ENCODE measurements at regions not wholly inside any gene's neighbourhood (a gene's known extent, or its start where the extent isn't known, plus 50 kb on each side); places are given as distances from the start of the nearest gene placed in this dataset.
A peak's percentile ranks its signal among the peaks of the same experiment; 100 is the strongest.

DNA sequence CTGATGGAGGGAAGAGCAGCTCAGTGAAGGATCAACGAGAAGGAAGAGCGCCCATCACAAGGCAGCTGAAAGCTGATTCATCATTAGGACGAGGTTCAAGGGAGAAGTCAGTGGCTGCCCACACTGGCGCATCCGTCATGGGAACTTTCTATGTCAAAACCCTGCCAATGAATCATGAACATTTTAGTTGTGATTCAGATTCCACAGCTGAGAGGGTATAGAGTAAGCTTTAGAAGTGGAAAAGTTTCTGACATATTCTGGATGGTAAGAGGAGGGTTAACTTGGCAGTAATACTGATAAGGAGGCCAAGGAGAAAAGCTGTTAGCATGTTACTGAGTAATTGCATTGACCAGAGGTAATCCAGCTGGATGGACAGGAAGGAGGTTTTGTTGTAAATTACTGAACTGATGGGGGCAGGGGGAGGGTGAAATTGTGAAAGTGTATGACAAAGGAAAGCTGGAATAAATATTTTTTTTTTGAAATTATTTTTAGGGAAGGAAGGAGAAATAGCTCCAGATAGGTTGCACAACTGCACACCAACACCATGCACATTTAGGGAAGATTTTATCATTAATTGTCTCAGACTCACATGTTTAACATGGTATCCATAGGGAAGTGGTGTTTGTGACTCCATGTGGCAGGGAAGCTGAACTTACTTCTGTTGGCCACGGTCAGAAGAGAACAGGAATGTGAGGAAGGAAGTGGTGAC, 78.3 kb upstream of the NRP1 start:
- DNase-seq (ENCODE audit: low read depth) = peak; percentile 94
- TF ChIP-seq, protein P1, sequence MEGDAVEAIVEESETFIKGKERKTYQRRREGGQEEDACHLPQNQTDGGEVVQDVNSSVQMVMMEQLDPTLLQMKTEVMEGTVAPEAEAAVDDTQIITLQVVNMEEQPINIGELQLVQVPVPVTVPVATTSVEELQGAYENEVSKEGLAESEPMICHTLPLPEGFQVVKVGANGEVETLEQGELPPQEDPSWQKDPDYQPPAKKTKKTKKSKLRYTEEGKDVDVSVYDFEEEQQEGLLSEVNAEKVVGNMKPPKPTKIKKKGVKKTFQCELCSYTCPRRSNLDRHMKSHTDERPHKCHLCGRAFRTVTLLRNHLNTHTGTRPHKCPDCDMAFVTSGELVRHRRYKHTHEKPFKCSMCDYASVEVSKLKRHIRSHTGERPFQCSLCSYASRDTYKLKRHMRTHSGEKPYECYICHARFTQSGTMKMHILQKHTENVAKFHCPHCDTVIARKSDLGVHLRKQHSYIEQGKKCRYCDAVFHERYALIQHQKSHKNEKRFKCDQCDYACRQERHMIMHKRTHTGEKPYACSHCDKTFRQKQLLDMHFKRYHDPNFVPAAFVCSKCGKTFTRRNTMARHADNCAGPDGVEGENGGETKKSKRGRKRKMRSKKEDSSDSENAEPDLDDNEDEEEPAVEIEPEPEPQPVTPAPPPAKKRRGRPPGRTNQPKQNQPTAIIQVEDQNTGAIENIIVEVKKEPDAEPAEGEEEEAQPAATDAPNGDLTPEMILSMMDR (conservative IDR thresholded peaks at IDR 0.05; ENCODE audit: low read length) = no peak
- no peak overlapping the region for H3K4me3 ChIP-seq (ENCODE audit: low read length)

DNA sequence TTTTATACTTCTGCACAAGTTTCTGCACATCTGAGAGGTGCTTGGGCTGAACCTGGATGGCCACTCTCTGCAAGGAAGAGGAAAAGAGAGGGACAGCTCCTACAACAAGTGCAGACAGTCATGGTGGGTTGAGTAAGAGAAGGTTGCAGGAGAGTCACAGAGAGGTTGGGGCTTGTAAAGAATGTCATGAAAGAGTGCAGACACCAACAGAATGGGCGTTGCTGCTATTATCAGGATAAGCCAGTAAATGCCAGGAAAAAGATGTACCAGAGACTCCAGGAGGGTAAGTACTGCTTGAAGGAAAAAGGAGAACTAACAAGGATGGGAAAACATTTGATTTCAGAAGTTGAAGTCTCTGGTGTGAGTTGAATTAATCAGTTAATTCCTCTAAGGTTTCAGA, 77.8 kb upstream of the NRP1 start:
- TF ChIP-seq, protein P1 (conservative IDR thresholded peaks at IDR 0.05; ENCODE audit: low read length) = no peak
- H3K4me3 ChIP-seq (ENCODE audit: low read length) = no peak overlapping the region

DNA sequence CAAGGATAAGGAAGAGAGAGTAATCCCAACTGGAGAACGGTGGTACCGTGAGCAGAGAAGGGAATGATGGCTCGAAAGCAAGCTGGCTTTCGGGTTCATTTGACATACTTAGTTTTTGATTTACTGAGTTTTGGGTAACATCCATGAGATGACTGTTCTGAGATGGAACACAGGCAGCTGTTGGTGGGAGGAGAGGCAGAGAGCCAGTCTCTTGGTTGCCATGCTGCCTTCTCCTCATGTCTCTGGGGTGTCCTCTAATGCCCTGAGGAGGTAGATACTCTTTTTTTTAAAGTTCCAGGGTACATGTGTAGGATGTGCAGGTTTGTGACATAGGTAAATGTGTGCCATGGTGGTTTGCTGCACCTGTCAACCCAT, 76.4 kb upstream of the NRP1 start:
- DNase-seq (ENCODE audit: low read depth) = no peak
- H3K4me3 ChIP-seq (ENCODE audit: low read length) = no peak overlapping the region
- TF ChIP-seq, protein P1 (conservative IDR thresholded peaks at IDR 0.05; ENCODE audit: low read length) = no peak

More for the DNA sequence above, 77.8 kb upstream of the NRP1 start:
- peak; percentile 52 for DNase-seq (ENCODE audit: low read depth)

DNA sequence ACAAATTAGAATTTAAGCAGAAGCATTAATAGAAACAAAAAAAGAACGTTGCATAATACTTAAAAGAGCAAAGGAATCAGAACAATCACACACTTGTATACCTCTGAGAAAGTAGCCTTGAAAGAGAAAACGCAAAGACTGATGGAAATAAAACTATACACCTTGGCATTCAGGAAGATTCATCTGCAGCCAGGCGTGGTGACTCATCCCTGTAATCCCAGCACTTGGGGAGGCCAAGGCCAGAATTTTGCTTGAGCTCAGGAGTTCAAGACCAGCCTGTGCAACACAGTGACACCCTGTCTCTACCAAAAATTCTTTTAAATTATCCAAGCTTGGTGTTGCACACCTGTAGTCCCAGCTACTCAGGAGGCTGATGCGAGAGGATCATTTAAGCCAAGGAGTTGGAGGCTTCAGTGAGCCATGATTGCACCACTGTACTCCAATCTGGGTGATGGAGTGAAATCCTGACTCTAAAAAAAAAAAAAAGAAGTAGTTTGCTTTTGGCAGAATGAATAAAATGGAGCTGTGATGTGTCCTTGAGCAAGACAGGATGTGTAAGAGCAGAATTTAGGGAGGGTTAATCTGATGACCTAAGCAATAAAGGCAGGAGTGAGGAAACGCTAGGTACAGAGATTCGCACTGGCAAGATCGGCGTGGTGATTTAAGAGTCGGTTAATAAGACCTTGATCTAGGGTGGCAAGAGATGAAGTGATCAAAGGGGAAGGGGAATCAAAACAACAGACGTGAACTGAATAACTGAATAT, 75.8 kb upstream of the NRP1 start:
- TF ChIP-seq, protein P1 (conservative IDR thresholded peaks at IDR 0.05; ENCODE audit: low read length) = no peak
- H3K4me3 ChIP-seq (ENCODE audit: low read length) = no peak overlapping the region
- no peak for DNase-seq (ENCODE audit: low read depth)

DNA sequence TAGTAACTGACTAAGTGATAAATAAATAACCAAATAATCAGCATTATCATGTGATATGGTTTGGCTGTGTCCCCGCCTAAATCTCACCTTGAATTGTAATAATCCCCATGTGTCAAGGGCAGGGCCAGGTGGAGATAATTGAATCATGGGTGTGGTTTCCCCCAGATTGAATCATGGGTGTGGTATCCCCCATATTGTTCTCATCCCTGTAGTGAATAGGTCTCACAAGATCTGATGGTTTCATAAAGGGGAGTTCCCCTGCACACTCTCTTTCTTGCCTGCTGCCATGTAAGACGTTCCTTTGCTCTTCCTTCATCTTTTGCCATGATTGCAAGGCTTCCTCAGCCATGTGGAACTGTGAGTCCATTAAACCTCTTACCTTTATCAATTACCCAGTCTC, 72.1 kb upstream of the NRP1 start:
- no peak for DNase-seq (ENCODE audit: low read depth)
- no peak overlapping the region for H3K4me3 ChIP-seq (ENCODE audit: low read length)
- TF ChIP-seq, protein P1 (conservative IDR thresholded peaks at IDR 0.05; ENCODE audit: low read length) = no peak

DNA sequence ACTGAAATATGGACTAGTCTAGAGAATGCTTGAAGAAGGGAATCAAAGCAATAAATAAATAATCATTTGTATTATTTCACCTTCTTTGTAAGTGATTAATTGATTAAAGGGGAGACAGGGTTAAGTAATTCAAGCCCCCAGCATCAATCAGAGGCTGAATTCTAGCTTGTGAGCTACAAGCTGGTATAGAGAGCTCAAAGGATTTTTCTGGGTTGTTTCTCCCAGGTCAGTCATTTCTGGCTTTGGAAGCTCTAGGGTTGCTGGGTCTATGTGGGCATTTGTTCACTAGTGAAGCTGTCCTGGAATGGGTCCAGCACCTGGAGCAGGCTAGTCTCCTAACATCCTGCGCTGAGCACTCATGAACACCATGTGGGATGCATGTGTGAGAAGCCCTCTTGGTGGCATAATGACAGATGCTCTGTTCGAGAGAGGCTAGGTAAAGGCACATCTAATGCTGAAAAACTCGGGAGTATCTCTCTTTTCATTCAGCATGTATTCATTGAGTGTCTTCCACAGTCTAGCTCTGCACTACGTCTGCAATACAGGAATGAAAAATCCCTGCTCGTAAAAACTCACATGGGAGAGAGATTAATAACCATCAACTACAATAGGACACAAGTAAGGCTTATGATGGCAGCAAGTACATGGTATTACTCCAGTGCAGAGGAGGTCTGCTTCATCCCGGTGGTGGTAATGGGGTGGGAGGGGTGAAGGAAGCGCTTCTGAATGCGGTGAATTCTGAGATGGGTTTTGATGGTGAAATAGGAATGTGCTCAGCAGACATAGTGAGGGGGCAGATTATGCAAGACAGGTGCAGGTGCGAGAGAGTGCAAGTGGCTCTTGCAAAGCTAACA, 68.0 kb upstream of the NRP1 start:
- no peak overlapping the region for H3K4me3 ChIP-seq (ENCODE audit: low read length)
- TF ChIP-seq, protein P1 (conservative IDR thresholded peaks at IDR 0.05; ENCODE audit: low read length) = no peak
- no peak for DNase-seq (ENCODE audit: low read depth)
